ENCODE measurements at regions not wholly inside any gene's neighbourhood (a gene's known extent, or its start where the extent isn't known, plus 50 kb on each side); places are given as distances from the start of the nearest gene placed in this dataset.
"Not testable (repeated sequence)": the region's sequence is repeated elsewhere in the genome, so short reads cannot be mapped to it uniquely, and the experiment has no call there.

GRCh38 chr4:72887152-72887551 lies 182.4 kb downstream of the COX18 start:
- Histone ChIP-seq H3K9ac (ENCODE audit: extremely low read depth, low read length, poor library complexity, severe bottlenecking) (no peak overlapping the region), H3K27ac (ENCODE audit: low read depth, low read length) (no peak overlapping the region), H3K36me3 (ENCODE audit: control insufficient read depth, insufficient read depth, low read length) (no peaks in the 10 kb centered on the region), H3K4me1 (ENCODE audit: control insufficient read depth, insufficient read depth, low read length) (peaks cover 4% of the 10 kb centered on the region), H3K27me3 (ENCODE audit: control insufficient read depth, insufficient read depth, low read length, poor library complexity, severe bottlenecking) (no peaks in the 10 kb centered on the region), H3K4me3 (ENCODE audit: low read length) (peak overlapping the region; percentile 4), H3K9me3 (ENCODE audit: control insufficient read depth, low read length) (peaks cover 11% of the 10 kb centered on the region)
- Mint-ChIP-seq H3K9me3 (peaks cover 29% of the 10 kb centered on the region), H3K4me3 (no peak overlapping the region), H3K27me3 (ENCODE audit: insufficient read depth) (no peaks in the 10 kb centered on the region), H3K4me1 (peaks cover 16% of the 10 kb centered on the region), H3K27ac (no peak overlapping the region), H3K36me3 (ENCODE audit: low read depth) (peaks cover 2% of the 10 kb centered on the region)
- TF ChIP-seq, protein P1, sequence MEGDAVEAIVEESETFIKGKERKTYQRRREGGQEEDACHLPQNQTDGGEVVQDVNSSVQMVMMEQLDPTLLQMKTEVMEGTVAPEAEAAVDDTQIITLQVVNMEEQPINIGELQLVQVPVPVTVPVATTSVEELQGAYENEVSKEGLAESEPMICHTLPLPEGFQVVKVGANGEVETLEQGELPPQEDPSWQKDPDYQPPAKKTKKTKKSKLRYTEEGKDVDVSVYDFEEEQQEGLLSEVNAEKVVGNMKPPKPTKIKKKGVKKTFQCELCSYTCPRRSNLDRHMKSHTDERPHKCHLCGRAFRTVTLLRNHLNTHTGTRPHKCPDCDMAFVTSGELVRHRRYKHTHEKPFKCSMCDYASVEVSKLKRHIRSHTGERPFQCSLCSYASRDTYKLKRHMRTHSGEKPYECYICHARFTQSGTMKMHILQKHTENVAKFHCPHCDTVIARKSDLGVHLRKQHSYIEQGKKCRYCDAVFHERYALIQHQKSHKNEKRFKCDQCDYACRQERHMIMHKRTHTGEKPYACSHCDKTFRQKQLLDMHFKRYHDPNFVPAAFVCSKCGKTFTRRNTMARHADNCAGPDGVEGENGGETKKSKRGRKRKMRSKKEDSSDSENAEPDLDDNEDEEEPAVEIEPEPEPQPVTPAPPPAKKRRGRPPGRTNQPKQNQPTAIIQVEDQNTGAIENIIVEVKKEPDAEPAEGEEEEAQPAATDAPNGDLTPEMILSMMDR (conservative IDR thresholded peaks at IDR 0.05) = no peak
- 45 to 47% methylated on average over 3 to 4 of the region's 4 CpGs for WGBS, 2 experiments (ENCODE audit: insufficient coverage in 1 of 2, insufficient read length in 1 of 2)
- no peak for DNase-seq

GRCh38 chr4:72886602-72887001 lies 182.9 kb downstream of the COX18 start:
- no peak for DNase-seq
- H3K4me1 Mint-ChIP-seq = peaks cover 10% of the 10 kb centered on the region
- no peak overlapping the region for H3K9ac ChIP-seq (ENCODE audit: extremely low read depth, low read length, poor library complexity, severe bottlenecking)
- peaks cover 34% of the 10 kb centered on the region for H3K9me3 Mint-ChIP-seq
- no peak overlapping the region for H3K27ac ChIP-seq (ENCODE audit: low read depth, low read length)
- no peak overlapping the region for H3K4me3 Mint-ChIP-seq
- H3K4me3 ChIP-seq (ENCODE audit: low read length) = no peak overlapping the region
- 88% methylated on average over 1 of the region's 1 CpG; no CpG with 5 or more reads in 1 of the 2 experiments for WGBS, 2 experiments (ENCODE audit: insufficient coverage in 1 of 2, insufficient read length in 1 of 2)
- H3K27me3 Mint-ChIP-seq (ENCODE audit: insufficient read depth) = no peaks in the 10 kb centered on the region
- peaks cover 3% of the 10 kb centered on the region for H3K4me1 ChIP-seq (ENCODE audit: control insufficient read depth, insufficient read depth, low read length)
- no peak overlapping the region for H3K27ac Mint-ChIP-seq
- TF ChIP-seq, protein P1 (conservative IDR thresholded peaks at IDR 0.05) = peak; percentile 74
- H3K36me3 Mint-ChIP-seq (ENCODE audit: low read depth) = peaks cover 2% of the 10 kb centered on the region
- H3K36me3 ChIP-seq (ENCODE audit: control insufficient read depth, insufficient read depth, low read length) = no peaks in the 10 kb centered on the region
- H3K9me3 ChIP-seq (ENCODE audit: control insufficient read depth, low read length) = peaks cover 11% of the 10 kb centered on the region
- no peaks in the 10 kb centered on the region for H3K27me3 ChIP-seq (ENCODE audit: control insufficient read depth, insufficient read depth, low read length, poor library complexity, severe bottlenecking)

GRCh38 chr4:72884225-72884624 lies 185.3 kb downstream of the COX18 start:
- H3K4me1 ChIP-seq (ENCODE audit: control insufficient read depth, insufficient read depth, low read length); H3K4me1 Mint-ChIP-seq; H3K36me3 ChIP-seq (ENCODE audit: control insufficient read depth, insufficient read depth, low read length); H3K27me3 Mint-ChIP-seq (ENCODE audit: insufficient read depth); H3K27me3 ChIP-seq (ENCODE audit: control insufficient read depth, insufficient read depth, low read length, poor library complexity, severe bottlenecking); H3K27ac Mint-ChIP-seq; H3K4me3 Mint-ChIP-seq; DNase-seq; H3K27ac ChIP-seq (ENCODE audit: low read depth, low read length); H3K9ac ChIP-seq (ENCODE audit: extremely low read depth, low read length, poor library complexity, severe bottlenecking); H3K36me3 Mint-ChIP-seq (ENCODE audit: low read depth); H3K4me3 ChIP-seq (ENCODE audit: low read length): not testable (repeated sequence)
- H3K9me3 Mint-ChIP-seq = peaks cover 49% of the 10 kb centered on the region
- WGBS, 2 experiments (ENCODE audit: insufficient coverage in 1 of 2, insufficient read length in 1 of 2) = 90 to 94% methylated on average over 3 to 7 of the region's 7 CpGs
- peaks cover 11% of the 10 kb centered on the region for H3K9me3 ChIP-seq (ENCODE audit: control insufficient read depth, low read length)

- H3K36me3 Mint-ChIP-seq (ENCODE audit: low read depth) = no peaks in the 10 kb centered on the region
- H3K9me3 ChIP-seq (ENCODE audit: control insufficient read depth, low read length) = no peaks in the 10 kb centered on the region
- no peak overlapping the region for H3K27ac Mint-ChIP-seq
- H3K9me3 Mint-ChIP-seq = peaks cover 31% of the 10 kb centered on the region
- H3K4me1 ChIP-seq (ENCODE audit: control insufficient read depth, insufficient read depth, low read length) = no peaks in the 10 kb centered on the region
- H3K27me3 ChIP-seq (ENCODE audit: control insufficient read depth, insufficient read depth, low read length, poor library complexity, severe bottlenecking) = no peaks in the 10 kb centered on the region
- peaks cover 22% of the 10 kb centered on the region for H3K27me3 Mint-ChIP-seq (ENCODE audit: insufficient read depth)
- no peak for DNase-seq
- H3K4me1 Mint-ChIP-seq = no peaks in the 10 kb centered on the region
- no peak overlapping the region for H3K4me3 Mint-ChIP-seq
- H3K36me3 ChIP-seq (ENCODE audit: control insufficient read depth, insufficient read depth, low read length) = no peaks in the 10 kb centered on the region
- WGBS, 2 experiments (ENCODE audit: insufficient coverage in 1 of 2, insufficient read length in 1 of 2) = 89 to 100% methylated on average over 5 to 17 of the region's 17 CpGs
- no peak overlapping the region for H3K4me3 ChIP-seq (ENCODE audit: low read length)
- no peak overlapping the region for H3K9ac ChIP-seq (ENCODE audit: extremely low read depth, low read length, poor library complexity, severe bottlenecking)
- H3K27ac ChIP-seq (ENCODE audit: low read depth, low read length) = no peak overlapping the region
- TF ChIP-seq, protein P1 (conservative IDR thresholded peaks at IDR 0.05) = no peak
Observed at GRCh38 chr4:72876946-72877345, 192.6 kb downstream of the COX18 start.

Measured in endodermal cell (in vitro differentiated cells).